Nephron progenitor cell (in vitro differentiated cells): ENCODE measurements at regions not wholly inside any gene's neighbourhood (a gene's known extent, or its start where the extent isn't known, plus 50 kb on each side); places are given as distances from the start of the nearest gene placed in this dataset.
"Not testable (repeated sequence)": the region's sequence is repeated elsewhere in the genome, so short reads cannot be mapped to it uniquely, and the experiment has no call there.

Source experiments
- DNase-seq: peaks from one replicate; pipeline ENCODE4 v3.0.0; 2021
- H3K27ac Mint-ChIP-seq: 2 replicates; pipeline ENCODE4 v1.8.0; 2021; ENCODE audit warnings: mild to moderate bottlenecking, moderate library complexity, mixed read lengths
- H3K27me3 Mint-ChIP-seq: 2 replicates; pipeline ENCODE4 v1.8.0; 2021; ENCODE audit warnings: mild to moderate bottlenecking, low read depth, mixed read lengths; ENCODE audit not compliant: poor library complexity
- H3K36me3 Mint-ChIP-seq: 2 replicates; pipeline ENCODE4 v1.8.0; 2021; ENCODE audit warnings: low read depth, mixed read lengths
- H3K4me1 Mint-ChIP-seq: 2 replicates; pipeline ENCODE4 v1.8.0; 2021; ENCODE audit warnings: mixed read lengths
- H3K4me3 Mint-ChIP-seq: 2 replicates; pipeline ENCODE4 v1.8.0; 2021; ENCODE audit warnings: mild to moderate bottlenecking, moderate library complexity, mixed read lengths
- H3K9me3 Mint-ChIP-seq: 2 replicates; pipeline ENCODE4 v1.8.0; 2021; ENCODE audit warnings: mild to moderate bottlenecking, moderate library complexity, mixed read lengths
- TF ChIP-seq, protein P1 (sequence below): fragments of 200-600 bp; sonication (generic); IDR thresholded peaks from 2 replicates; pipeline ENCODE4 v1.5.0; 2021; ENCODE audit warnings: antibody characterized with exemption

DNA sequence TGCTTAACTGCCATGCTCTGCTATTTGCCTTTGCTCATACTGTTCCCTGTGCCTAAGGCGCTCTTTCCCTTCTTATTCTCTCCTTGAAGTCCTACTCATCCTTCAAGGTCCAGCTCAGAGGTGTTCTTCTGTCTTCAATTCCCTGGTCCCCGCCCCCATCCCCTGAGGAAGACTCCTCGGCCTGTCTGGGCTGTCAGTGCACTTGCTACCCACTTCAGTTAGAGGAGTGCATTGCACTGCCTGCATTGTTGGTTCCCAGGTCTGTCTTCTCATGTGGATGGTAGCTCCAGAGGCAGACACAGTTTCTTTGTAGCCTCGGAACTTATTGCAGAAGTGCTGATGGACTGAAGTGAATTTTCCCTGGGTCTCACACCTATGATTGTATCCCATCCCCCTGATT, 194.0 kb downstream of the C1orf94 start:
- Mint-ChIP-seq H3K4me1 (peaks cover 13% of the 10 kb centered on the region), H3K9me3 (no peaks in the 10 kb centered on the region), H3K4me3 (no peak overlapping the region), H3K36me3 (no peaks in the 10 kb centered on the region), H3K27me3 (peaks cover 19% of the 10 kb centered on the region), H3K27ac (no peak overlapping the region)
- no peak for DNase-seq
- TF ChIP-seq, protein P1, sequence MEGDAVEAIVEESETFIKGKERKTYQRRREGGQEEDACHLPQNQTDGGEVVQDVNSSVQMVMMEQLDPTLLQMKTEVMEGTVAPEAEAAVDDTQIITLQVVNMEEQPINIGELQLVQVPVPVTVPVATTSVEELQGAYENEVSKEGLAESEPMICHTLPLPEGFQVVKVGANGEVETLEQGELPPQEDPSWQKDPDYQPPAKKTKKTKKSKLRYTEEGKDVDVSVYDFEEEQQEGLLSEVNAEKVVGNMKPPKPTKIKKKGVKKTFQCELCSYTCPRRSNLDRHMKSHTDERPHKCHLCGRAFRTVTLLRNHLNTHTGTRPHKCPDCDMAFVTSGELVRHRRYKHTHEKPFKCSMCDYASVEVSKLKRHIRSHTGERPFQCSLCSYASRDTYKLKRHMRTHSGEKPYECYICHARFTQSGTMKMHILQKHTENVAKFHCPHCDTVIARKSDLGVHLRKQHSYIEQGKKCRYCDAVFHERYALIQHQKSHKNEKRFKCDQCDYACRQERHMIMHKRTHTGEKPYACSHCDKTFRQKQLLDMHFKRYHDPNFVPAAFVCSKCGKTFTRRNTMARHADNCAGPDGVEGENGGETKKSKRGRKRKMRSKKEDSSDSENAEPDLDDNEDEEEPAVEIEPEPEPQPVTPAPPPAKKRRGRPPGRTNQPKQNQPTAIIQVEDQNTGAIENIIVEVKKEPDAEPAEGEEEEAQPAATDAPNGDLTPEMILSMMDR: no peak

DNA sequence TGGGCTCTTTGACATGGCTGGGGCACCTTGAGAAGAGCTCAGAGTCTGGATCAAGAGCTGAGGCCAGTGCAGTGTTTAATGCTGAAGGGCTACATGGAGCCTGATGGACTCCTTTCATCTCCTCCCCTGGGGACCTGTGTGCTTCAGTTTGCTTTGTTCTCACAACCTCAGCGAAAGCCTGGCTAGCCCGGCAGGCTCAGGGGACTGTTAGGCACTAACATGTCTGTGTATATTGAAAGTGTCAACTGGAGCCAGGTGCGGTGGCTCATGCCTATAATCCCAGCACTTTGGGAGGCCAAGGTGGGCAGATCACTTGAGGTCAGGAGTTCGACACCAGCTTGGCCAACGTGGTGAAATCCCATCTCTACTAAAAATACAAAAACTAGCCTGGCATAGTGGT, 194.5 kb downstream of the C1orf94 start:
- H3K4me1 Mint-ChIP-seq: peaks cover 16% of the 10 kb centered on the region

DNA sequence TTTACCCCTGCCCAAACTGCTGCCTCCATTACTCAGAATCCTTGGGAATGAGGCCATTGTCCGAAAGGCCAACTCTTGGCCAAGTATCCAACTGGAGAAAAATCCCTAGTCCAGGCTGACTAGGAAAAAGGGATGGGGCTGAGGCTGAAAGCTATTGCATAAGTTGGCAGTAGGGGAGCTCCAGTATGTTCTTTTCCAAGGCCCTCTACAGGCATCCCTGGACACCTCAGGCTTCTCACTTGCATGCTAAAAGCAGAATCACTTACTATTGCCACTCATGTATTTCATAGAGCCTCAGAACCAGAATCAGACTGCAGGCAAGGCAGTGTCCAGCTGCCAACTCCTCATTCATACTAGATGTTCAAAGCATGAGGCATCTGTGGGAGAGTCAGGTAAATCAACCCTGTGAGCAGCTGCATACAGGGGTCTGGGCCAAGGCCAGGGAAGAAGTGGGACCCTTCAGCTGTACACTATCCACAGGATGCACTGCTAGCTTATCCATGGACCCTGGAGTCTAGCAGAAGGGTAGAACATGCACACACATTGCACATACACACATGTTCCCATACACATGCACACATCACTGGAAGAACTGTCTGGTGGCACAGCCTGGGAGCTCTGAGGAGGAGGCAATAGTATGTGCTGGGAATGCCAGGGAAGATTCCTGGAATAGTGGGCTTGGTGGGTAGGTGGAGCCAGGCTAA, 195.3 kb downstream of the C1orf94 start:
- H3K27ac Mint-ChIP-seq: no peak overlapping the region
- H3K9me3 Mint-ChIP-seq: no peaks in the 10 kb centered on the region
- no peaks in the 10 kb centered on the region for H3K36me3 Mint-ChIP-seq
- no peak overlapping the region for H3K4me3 Mint-ChIP-seq
- DNase-seq: no peak
- TF ChIP-seq, protein P1: no peak
- H3K27me3 Mint-ChIP-seq: peaks cover 18% of the 10 kb centered on the region
- peaks cover 20% of the 10 kb centered on the region for H3K4me1 Mint-ChIP-seq

More for the DNA sequence above, 194.5 kb downstream of the C1orf94 start:
- not testable (repeated sequence) for H3K9me3 Mint-ChIP-seq, H3K4me3 Mint-ChIP-seq, DNase-seq, H3K36me3 Mint-ChIP-seq, H3K27ac Mint-ChIP-seq
- H3K27me3 Mint-ChIP-seq: peaks cover 15% of the 10 kb centered on the region

DNA sequence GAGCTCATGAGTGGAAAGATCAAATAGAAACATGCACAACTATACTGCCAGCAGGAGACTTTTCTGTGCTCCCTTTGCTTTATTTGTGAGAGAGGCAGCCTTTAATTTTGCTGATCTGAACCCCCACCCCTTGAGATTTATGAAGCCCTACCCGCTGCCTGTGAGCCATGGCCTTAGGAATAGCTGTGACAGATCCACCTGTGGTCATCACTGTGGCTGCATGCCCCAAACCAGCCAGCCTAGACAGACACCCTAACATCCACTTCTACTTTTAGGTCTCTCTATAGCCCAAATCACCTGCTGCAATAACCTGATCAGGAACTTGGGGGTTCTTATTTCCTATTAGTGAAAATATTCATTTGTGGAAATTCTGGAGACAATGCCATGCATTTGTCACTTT, 196.2 kb downstream of the C1orf94 start:
- no peaks in the 10 kb centered on the region for H3K36me3 Mint-ChIP-seq
- peaks cover 25% of the 10 kb centered on the region for H3K27me3 Mint-ChIP-seq

DNA sequence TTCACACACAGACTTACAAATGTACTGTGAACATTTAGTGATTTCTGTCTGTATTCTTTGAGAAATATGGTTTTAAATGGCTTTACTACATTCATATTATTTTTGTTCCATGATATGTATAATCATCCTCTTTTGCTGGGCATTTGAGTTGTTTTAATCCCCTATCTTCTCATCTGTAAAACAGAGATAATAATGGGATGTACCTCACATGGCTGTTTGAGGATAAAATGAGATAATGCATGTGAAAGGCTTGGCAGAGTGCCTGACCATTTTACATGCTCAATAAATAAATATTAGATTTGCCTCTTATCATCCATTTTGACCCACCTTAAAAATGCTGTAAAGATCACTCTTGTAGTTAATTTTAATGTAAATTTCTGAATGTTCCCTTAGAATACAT, 197.2 kb downstream of the C1orf94 start:
- no peaks in the 10 kb centered on the region for H3K36me3 Mint-ChIP-seq
- no peaks in the 10 kb centered on the region for H3K9me3 Mint-ChIP-seq
- no peak overlapping the region for H3K27ac Mint-ChIP-seq
- DNase-seq: no peak
- H3K4me3 Mint-ChIP-seq: no peak overlapping the region
- H3K4me1 Mint-ChIP-seq: peaks cover 23% of the 10 kb centered on the region
- H3K27me3 Mint-ChIP-seq: peaks cover 20% of the 10 kb centered on the region
- TF ChIP-seq, protein P1: no peak

More for the DNA sequence above, 196.2 kb downstream of the C1orf94 start:
- DNase-seq: no peak
- peaks cover 20% of the 10 kb centered on the region for H3K4me1 Mint-ChIP-seq
- H3K27ac Mint-ChIP-seq: no peak overlapping the region
- H3K4me3 Mint-ChIP-seq: no peak overlapping the region
- no peaks in the 10 kb centered on the region for H3K9me3 Mint-ChIP-seq
- TF ChIP-seq, protein P1: no peak

DNA sequence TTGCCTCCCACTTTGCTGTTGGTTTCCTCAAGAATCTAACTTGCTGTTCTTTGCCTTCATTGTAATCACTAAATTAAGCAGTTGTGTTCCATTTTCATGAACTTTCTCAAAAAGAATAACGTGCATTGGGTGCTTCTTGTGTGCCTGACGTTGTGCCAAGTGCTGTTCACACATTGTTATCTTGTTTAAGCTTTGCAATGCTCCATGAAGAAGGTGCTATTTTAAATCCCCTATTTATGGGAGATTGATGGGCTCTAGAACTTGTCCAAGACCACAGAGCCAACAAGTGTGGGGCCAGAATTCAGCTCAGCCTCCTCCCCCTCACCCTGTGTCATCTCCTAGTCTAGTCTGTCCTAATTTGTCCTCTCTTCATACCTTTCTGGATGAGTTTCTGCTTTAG, 199.8 kb downstream of the C1orf94 start:
- no peaks in the 10 kb centered on the region for H3K36me3 Mint-ChIP-seq
- H3K27me3 Mint-ChIP-seq: peaks cover 16% of the 10 kb centered on the region
- TF ChIP-seq, protein P1: no peak
- peaks cover 31% of the 10 kb centered on the region for H3K4me1 Mint-ChIP-seq
- H3K27ac Mint-ChIP-seq: no peak overlapping the region
- no peaks in the 10 kb centered on the region for H3K9me3 Mint-ChIP-seq
- DNase-seq: no peak
- no peak overlapping the region for H3K4me3 Mint-ChIP-seq
